ENCODE measurements at regions not wholly inside any gene's neighbourhood (a gene's known extent, or its start where the extent isn't known, plus 50 kb on each side); places are given as distances from the start of the nearest gene placed in this dataset.

DNA sequence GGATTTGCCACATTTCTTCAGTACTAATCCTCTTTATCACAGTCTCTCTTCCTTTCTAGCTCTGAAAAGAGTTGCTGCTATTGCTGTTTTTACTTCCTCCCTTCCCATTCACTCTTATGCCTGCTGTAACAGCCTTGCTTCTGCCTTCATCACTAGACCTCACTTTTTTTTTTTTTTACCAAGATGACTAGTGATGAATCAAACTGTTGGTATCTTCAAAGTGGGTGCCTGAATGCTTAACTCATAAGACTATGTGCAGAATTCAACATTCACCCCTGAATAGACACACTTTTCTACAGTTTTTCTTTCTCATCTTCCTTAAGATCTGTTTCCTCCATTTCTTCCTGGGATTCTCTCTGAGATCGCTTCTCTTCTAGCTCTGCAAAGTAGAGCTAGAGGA is 217.2 kb upstream of the HTR2A start:
- no peaks in the 10 kb centered on the region for H3K79me2 ChIP-seq (ENCODE audit: insufficient read depth, low read length)
- H3F3A ChIP-seq (ENCODE audit: insufficient read depth), result no peaks in the 10 kb centered on the region
- H2AFZ ChIP-seq (ENCODE audit: low read depth, low read length, severe bottlenecking), result no peak overlapping the region
- no peak for TF ChIP-seq EZH2phosphoT487 (conservative IDR thresholded peaks at IDR 0.05; ENCODE audit: low read length)
- TF ChIP-seq, protein P1, sequence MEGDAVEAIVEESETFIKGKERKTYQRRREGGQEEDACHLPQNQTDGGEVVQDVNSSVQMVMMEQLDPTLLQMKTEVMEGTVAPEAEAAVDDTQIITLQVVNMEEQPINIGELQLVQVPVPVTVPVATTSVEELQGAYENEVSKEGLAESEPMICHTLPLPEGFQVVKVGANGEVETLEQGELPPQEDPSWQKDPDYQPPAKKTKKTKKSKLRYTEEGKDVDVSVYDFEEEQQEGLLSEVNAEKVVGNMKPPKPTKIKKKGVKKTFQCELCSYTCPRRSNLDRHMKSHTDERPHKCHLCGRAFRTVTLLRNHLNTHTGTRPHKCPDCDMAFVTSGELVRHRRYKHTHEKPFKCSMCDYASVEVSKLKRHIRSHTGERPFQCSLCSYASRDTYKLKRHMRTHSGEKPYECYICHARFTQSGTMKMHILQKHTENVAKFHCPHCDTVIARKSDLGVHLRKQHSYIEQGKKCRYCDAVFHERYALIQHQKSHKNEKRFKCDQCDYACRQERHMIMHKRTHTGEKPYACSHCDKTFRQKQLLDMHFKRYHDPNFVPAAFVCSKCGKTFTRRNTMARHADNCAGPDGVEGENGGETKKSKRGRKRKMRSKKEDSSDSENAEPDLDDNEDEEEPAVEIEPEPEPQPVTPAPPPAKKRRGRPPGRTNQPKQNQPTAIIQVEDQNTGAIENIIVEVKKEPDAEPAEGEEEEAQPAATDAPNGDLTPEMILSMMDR (IDR thresholded peaks at IDR 0.05; ENCODE audit: insufficient read depth, low read length, poor library complexity, severe bottlenecking), result no peak
- no peaks in the 10 kb centered on the region for H3K9me3 ChIP-seq (ENCODE audit: insufficient read depth, low read length)
- no peak overlapping the region for H3K4me2 ChIP-seq (ENCODE audit: low read depth, low read length, poor library complexity, severe bottlenecking)
- no peaks in the 10 kb centered on the region for H3K36me3 ChIP-seq (ENCODE audit: low read length)
- no peak overlapping the region for H3K9ac ChIP-seq (ENCODE audit: low read length)
- H3K4me3 ChIP-seq (ENCODE audit: insufficient read depth, low read length, poor library complexity, severe bottlenecking), result no peak overlapping the region
- no peaks in the 10 kb centered on the region for H4K20me1 ChIP-seq (ENCODE audit: low read depth, low read length)
- H3K9me2 ChIP-seq (replicated peaks; ENCODE audit: insufficient read depth, low read length), result no peaks in the 10 kb centered on the region
- no peak overlapping the region for H3K27ac ChIP-seq (ENCODE audit: low read depth, low read length)
- H3K27me3 ChIP-seq (ENCODE audit: low read length), result no peaks in the 10 kb centered on the region

DNA sequence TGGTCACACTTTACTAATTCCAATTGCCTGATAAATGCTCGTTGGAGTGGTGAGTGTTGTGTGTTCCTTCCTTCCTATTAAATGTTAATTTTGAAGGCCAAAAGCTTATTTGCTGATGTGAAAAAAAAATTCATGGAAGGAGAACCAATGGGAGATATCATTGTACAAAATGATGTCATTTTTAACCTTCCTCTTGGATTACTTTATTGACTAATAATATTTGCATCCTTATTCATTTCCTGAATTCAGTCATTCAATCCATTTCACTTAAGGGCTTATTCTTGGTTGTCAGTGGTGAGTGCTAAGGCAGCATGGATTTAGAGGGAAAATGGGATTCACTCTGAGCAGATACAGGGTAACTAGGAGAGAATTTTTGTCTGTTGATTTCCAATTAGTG is 216.0 kb upstream of the HTR2A start:
- Histone ChIP-seq H3K36me3 (ENCODE audit: low read length) (no peaks in the 10 kb centered on the region), H3K27ac (ENCODE audit: low read depth, low read length) (no peak overlapping the region), H3K79me2 (ENCODE audit: insufficient read depth, low read length) (no peaks in the 10 kb centered on the region), H3F3A (ENCODE audit: insufficient read depth) (no peaks in the 10 kb centered on the region), H3K9me3 (ENCODE audit: insufficient read depth, low read length) (no peaks in the 10 kb centered on the region), H3K4me2 (ENCODE audit: low read depth, low read length, poor library complexity, severe bottlenecking) (no peak overlapping the region), H3K9ac (ENCODE audit: low read length) (no peak overlapping the region), H3K4me3 (ENCODE audit: insufficient read depth, low read length, poor library complexity, severe bottlenecking) (no peak overlapping the region), H3K27me3 (ENCODE audit: low read length) (no peaks in the 10 kb centered on the region), H2AFZ (ENCODE audit: low read depth, low read length, severe bottlenecking) (no peak overlapping the region), H4K20me1 (ENCODE audit: low read depth, low read length) (no peaks in the 10 kb centered on the region), H3K9me2 (replicated peaks; ENCODE audit: insufficient read depth, low read length) (no peaks in the 10 kb centered on the region)
- no peak for TF ChIP-seq EZH2phosphoT487 (conservative IDR thresholded peaks at IDR 0.05; ENCODE audit: low read length)
- TF ChIP-seq, protein P1 (IDR thresholded peaks at IDR 0.05; ENCODE audit: insufficient read depth, low read length, poor library complexity, severe bottlenecking), result no peak

GRCh38 chr13:47112205-47112902 is 215.5 kb upstream of the HTR2A start:
- Histone ChIP-seq H3K79me2 (ENCODE audit: insufficient read depth, low read length) (no peaks in the 10 kb centered on the region), H3K27ac (ENCODE audit: low read depth, low read length) (no peak overlapping the region), H3K27me3 (ENCODE audit: low read length) (no peaks in the 10 kb centered on the region), H3K36me3 (ENCODE audit: low read length) (no peaks in the 10 kb centered on the region), H3F3A (ENCODE audit: insufficient read depth) (no peaks in the 10 kb centered on the region), H2AFZ (ENCODE audit: low read depth, low read length, severe bottlenecking) (no peak overlapping the region), H3K9me3 (ENCODE audit: insufficient read depth, low read length) (no peaks in the 10 kb centered on the region), H3K9ac (ENCODE audit: low read length) (no peak overlapping the region), H3K4me3 (ENCODE audit: insufficient read depth, low read length, poor library complexity, severe bottlenecking) (no peak overlapping the region), H3K4me2 (ENCODE audit: low read depth, low read length, poor library complexity, severe bottlenecking) (no peak overlapping the region), H3K9me2 (replicated peaks; ENCODE audit: insufficient read depth, low read length) (no peaks in the 10 kb centered on the region), H4K20me1 (ENCODE audit: low read depth, low read length) (no peaks in the 10 kb centered on the region)
- TF ChIP-seq, protein P1 (IDR thresholded peaks at IDR 0.05; ENCODE audit: insufficient read depth, low read length, poor library complexity, severe bottlenecking), result no peak
- no peak for TF ChIP-seq EZH2phosphoT487 (conservative IDR thresholded peaks at IDR 0.05; ENCODE audit: low read length)
